Stimulated activated CD4-positive, alpha-beta T cell treated with anti-CD3 and anti-CD28 coated beads, TNF-alpha, amount 100 ng/mL, for 1 hour (primary cell): ENCODE measurements at regions not wholly inside any gene's neighbourhood (a gene's known extent, or its start where the extent isn't known, plus 50 kb on each side); places are given as distances from the start of the nearest gene placed in this dataset.

Experiments
- DNase-seq, 3 donors: peaks; one replicate each; pipeline ENCODE4 v3.0.0-alpha.2; 2020; ENCODE audit warnings: low read depth in 3 of 3, low spot score in 1 of 3

GRCh38 chrX:45757272-45757671 is 556.6 kb upstream of the DIPK2B start:
- DNase-seq: no peak

GRCh38 chrX:45756557-45756956 is 555.9 kb upstream of the DIPK2B start:
- no peak for DNase-seq

GRCh38 chrX:45755703-45756102 is 555.0 kb upstream of the DIPK2B start:
- DNase-seq: no peak

GRCh38 chrX:45751156-45751555 is 550.5 kb upstream of the DIPK2B start:
- no peak for DNase-seq

GRCh38 chrX:45750639-45751038 is 550.0 kb upstream of the DIPK2B start:
- no peak for DNase-seq

GRCh38 chrX:45749375-45749774 is 548.7 kb upstream of the DIPK2B start:
- no peak for DNase-seq

GRCh38 chrX:45748369-45748774 is 547.7 kb upstream of the DIPK2B start:
- no peak for DNase-seq

- no peak for DNase-seq
Measured at GRCh38 chrX:45747905-45748304, 547.2 kb upstream of the DIPK2B start.

GRCh38 chrX:45745479-45745878 is 544.8 kb upstream of the DIPK2B start:
- no peak for DNase-seq

GRCh38 chrX:45743906-45744625 is 543.4 kb upstream of the DIPK2B start:
- no peak for DNase-seq

GRCh38 chrX:45743081-45743533 is 542.4 kb upstream of the DIPK2B start:
- peak in 1 of 3 donors; percentile 8 for DNase-seq

- DNase-seq: no peak
Measured at GRCh38 chrX:45740291-45740690, 539.6 kb upstream of the DIPK2B start.

GRCh38 chrX:45735571-45735970 is 534.9 kb upstream of the DIPK2B start:
- no peak for DNase-seq

- DNase-seq: no peak
Measured at GRCh38 chrX:45731448-45731847, 530.8 kb upstream of the DIPK2B start.

GRCh38 chrX:45727761-45728160 is 527.1 kb upstream of the DIPK2B start:
- no peak for DNase-seq

- no peak for DNase-seq
Measured at GRCh38 chrX:45722471-45722870, 521.8 kb upstream of the DIPK2B start.

- DNase-seq: no peak
Measured at GRCh38 chrX:45719751-45720501, 519.2 kb upstream of the DIPK2B start.

GRCh38 chrX:45718676-45719075 is 518.0 kb upstream of the DIPK2B start:
- DNase-seq: no peak

- no peak for DNase-seq
Measured at GRCh38 chrX:45716750-45717149, 516.1 kb upstream of the DIPK2B start.

GRCh38 chrX:45715748-45716147 is 515.1 kb upstream of the DIPK2B start:
- DNase-seq: no peak

GRCh38 chrX:45714866-45715265 is 514.2 kb upstream of the DIPK2B start:
- no peak for DNase-seq

GRCh38 chrX:45712067-45712466 is 511.4 kb upstream of the DIPK2B start:
- no peak for DNase-seq

GRCh38 chrX:45711231-45711630 is 510.6 kb upstream of the DIPK2B start:
- no peak for DNase-seq
